OCI-LY1 (cell line): ENCODE measurements at regions not wholly inside any gene's neighbourhood (a gene's known extent, or its start where the extent isn't known, plus 50 kb on each side); places are given as distances from the start of the nearest gene placed in this dataset.

Experiments
- EZH2 ChIP-seq: fragments of 200-600 bp; sonication (generic), shearing (Covaris generic); IDR thresholded peaks from 2 replicates; pipeline ENCODE4 v1.8.0; 2017; ENCODE audit warnings: borderline replicate concordance, mixed run types, mild to moderate bottlenecking, antibody characterized with exemption, low read length, moderate library complexity, mixed read lengths
- TF ChIP-seq, protein P1 (sequence below): fragments of 200-600 bp; sonication (generic), shearing (Covaris generic); IDR thresholded peaks from 2 replicates; pipeline ENCODE4 v1.5.1; 2017; ENCODE audit warnings: mild to moderate bottlenecking, antibody characterized with exemption, low read length, moderate library complexity, mixed read lengths

DNA sequence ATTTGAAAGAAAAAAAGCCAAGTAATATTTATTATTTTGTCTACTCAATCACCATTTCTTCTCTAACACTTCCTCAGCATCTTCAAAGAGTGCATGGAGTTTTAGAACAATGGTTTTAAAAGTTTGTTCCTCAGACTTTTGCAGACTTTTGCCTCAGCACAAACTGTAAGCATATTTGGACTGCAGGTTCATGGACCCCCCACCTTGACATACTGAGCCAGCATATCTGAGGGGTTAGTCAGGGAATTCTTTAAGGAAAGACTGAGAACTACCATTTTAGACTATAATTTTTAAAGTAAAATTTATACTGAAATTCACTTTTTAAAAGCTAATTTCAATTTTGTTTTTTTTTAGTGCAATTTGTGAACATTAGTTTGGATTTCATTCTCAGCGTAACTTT, 1676.8 kb upstream of the PCDH20 start:
- TF ChIP-seq, protein P1, sequence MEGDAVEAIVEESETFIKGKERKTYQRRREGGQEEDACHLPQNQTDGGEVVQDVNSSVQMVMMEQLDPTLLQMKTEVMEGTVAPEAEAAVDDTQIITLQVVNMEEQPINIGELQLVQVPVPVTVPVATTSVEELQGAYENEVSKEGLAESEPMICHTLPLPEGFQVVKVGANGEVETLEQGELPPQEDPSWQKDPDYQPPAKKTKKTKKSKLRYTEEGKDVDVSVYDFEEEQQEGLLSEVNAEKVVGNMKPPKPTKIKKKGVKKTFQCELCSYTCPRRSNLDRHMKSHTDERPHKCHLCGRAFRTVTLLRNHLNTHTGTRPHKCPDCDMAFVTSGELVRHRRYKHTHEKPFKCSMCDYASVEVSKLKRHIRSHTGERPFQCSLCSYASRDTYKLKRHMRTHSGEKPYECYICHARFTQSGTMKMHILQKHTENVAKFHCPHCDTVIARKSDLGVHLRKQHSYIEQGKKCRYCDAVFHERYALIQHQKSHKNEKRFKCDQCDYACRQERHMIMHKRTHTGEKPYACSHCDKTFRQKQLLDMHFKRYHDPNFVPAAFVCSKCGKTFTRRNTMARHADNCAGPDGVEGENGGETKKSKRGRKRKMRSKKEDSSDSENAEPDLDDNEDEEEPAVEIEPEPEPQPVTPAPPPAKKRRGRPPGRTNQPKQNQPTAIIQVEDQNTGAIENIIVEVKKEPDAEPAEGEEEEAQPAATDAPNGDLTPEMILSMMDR = no peak
- no peak for TF ChIP-seq EZH2
